Epithelial cell of esophagus (primary cell): ENCODE measurements at regions not wholly inside any gene's neighbourhood (a gene's known extent, or its start where the extent isn't known, plus 50 kb on each side); places are given as distances from the start of the nearest gene placed in this dataset.

Experiments used
- DNase-seq: peaks from one replicate; pipeline ENCODE4 v3.0.0; 2010; ENCODE audit warnings: low read depth
- H3K4me3 ChIP-seq: 2 replicates; pipeline ENCODE4 v1.5.1; 2011; ENCODE audit warnings: mild to moderate bottlenecking, low read length, control low read depth
- CTCF ChIP-seq: IDR thresholded peaks from 2 replicates; pipeline ENCODE4 v1.5.1; 2011; ENCODE audit warnings: low read depth, mild to moderate bottlenecking, low read length, control low read depth, inconsistent platforms; ENCODE audit not compliant: insufficient read depth; ENCODE audit errors: missing control alignments

GRCh38 chr13:83378908-83379307, 503.4 kb downstream of the SLITRK1 start:
- peak; percentile 16 for DNase-seq
- no peak overlapping the region for H3K4me3 ChIP-seq
- TF ChIP-seq CTCF = no peak

- no peak for DNase-seq
- H3K4me3 ChIP-seq = no peak overlapping the region
- no peak for TF ChIP-seq CTCF
These were observed 504.8 kb downstream of the SLITRK1 start for GRCh38 chr13:83377491-83377890.

GRCh38 chr13:83372786-83373185, 509.5 kb downstream of the SLITRK1 start:
- no peak overlapping the region for H3K4me3 ChIP-seq
- DNase-seq = peak; percentile 38
- TF ChIP-seq CTCF = no peak

GRCh38 chr13:83365723-83366122, 516.6 kb downstream of the SLITRK1 start:
- no peak for DNase-seq
- H3K4me3 ChIP-seq = no peak overlapping the region
- no peak for TF ChIP-seq CTCF

GRCh38 chr13:83355041-83355440, 527.2 kb downstream of the SLITRK1 start:
- no peak for DNase-seq
- H3K4me3 ChIP-seq = no peak overlapping the region
- no peak for TF ChIP-seq CTCF

- no peak overlapping the region for H3K4me3 ChIP-seq
- DNase-seq = peak; percentile 60
- no peak for TF ChIP-seq CTCF
These were observed 529.9 kb downstream of the SLITRK1 start for GRCh38 chr13:83352391-83352790.

GRCh38 chr13:83350569-83350968, 531.7 kb downstream of the SLITRK1 start:
- DNase-seq = peak; percentile 77
- no peak for TF ChIP-seq CTCF
- no peak overlapping the region for H3K4me3 ChIP-seq
